ENCODE measurements at regions not wholly inside any gene's neighbourhood (a gene's known extent, or its start where the extent isn't known, plus 50 kb on each side); places are given as distances from the start of the nearest gene placed in this dataset.

- DNase-seq (ENCODE audit: low spot score) (peak; percentile 41), ATAC-seq (peak; percentile 84)
- Histone ChIP-seq H3K9me2 (ENCODE audit: insufficient read depth) (peaks cover 3% of the 10 kb centered on the region; the same call in 1 of the 2 replicates), H3F3A (replicated peaks; ENCODE audit: low read depth) (no peaks in the 10 kb centered on the region), H3K36me3 (ENCODE audit: insufficient read depth) (no peaks in the 10 kb centered on the region), H3K79me2 (replicated peaks; ENCODE audit: insufficient read depth) (no peaks in the 10 kb centered on the region), H2AFZ (peak overlapping the region; percentile 49; the same call in 1 of the 2 replicates), H3K4me2 (no peak overlapping the region), H3K27ac (ENCODE audit: low read depth) (no peak overlapping the region), H3K4me1 (ENCODE audit: insufficient read depth) (peaks cover 10% of the 10 kb centered on the region), H3K4me3 (no peak overlapping the region), H4K20me1 (replicated peaks; ENCODE audit: insufficient read depth) (no peaks in the 10 kb centered on the region), H3K27me3 (ENCODE audit: insufficient read depth) (no peaks in the 10 kb centered on the region)
- Mint-ChIP-seq H3K4me1 (peaks cover 23% of the 10 kb centered on the region), H3K27me3 (ENCODE audit: insufficient read depth, low read depth, poor library complexity) (peaks cover 4% of the 10 kb centered on the region), H3K9me3 (no peaks in the 10 kb centered on the region), H3K4me3 (no peak overlapping the region), H3K36me3 (ENCODE audit: low read depth) (no peaks in the 10 kb centered on the region), H3K27ac (no peak overlapping the region)
- TF ChIP-seq EZH2phosphoT487 (IDR thresholded peaks at IDR 0.05; ENCODE audit: unreplicated experiment) (no peak), ETS1 (IDR thresholded peaks at IDR 0.05) (no peak), CREB1 (CRISPR knock-in tag; IDR thresholded peaks at IDR 0.05; ENCODE audit: low read depth) (no peak), REST (IDR thresholded peaks at IDR 0.05; ENCODE audit: unreplicated experiment) (no peak)
Observed at GRCh38 chr11:113577356-113578032, 102.3 kb upstream of the DRD2 start.

GRCh38 chr11:113574586-113574985 is 99.4 kb upstream of the DRD2 start:
- H2AFZ ChIP-seq: no peak overlapping the region
- peaks cover 10% of the 10 kb centered on the region for H3K4me1 ChIP-seq (ENCODE audit: insufficient read depth)
- Mint-ChIP-seq H3K27me3 (ENCODE audit: insufficient read depth, low read depth, poor library complexity) (peaks cover 4% of the 10 kb centered on the region), H3K4me3 (no peak overlapping the region), H3K4me1 (peaks cover 33% of the 10 kb centered on the region), H3K27ac (no peak overlapping the region), H3K36me3 (ENCODE audit: low read depth) (no peaks in the 10 kb centered on the region), H3K9me3 (no peaks in the 10 kb centered on the region)
- no peaks in the 10 kb centered on the region for H4K20me1 ChIP-seq (replicated peaks; ENCODE audit: insufficient read depth)
- DNase-seq (ENCODE audit: low spot score): no peak
- H3K4me2 ChIP-seq: no peak overlapping the region
- peaks cover 3% of the 10 kb centered on the region; the same call in 1 of the 2 replicates for H3K9me2 ChIP-seq (ENCODE audit: insufficient read depth)
- no peak overlapping the region for H3K4me3 ChIP-seq
- no peaks in the 10 kb centered on the region for H3K79me2 ChIP-seq (replicated peaks; ENCODE audit: insufficient read depth)
- TF ChIP-seq ZNF114 (CRISPR knock-in tag; IDR thresholded peaks at IDR 0.05) (no peak), STAT1 (IDR thresholded peaks at IDR 0.05; ENCODE audit: unreplicated experiment) (no peak), JUNB (IDR thresholded peaks at IDR 0.05; ENCODE audit: unreplicated experiment) (no peak), EZH2phosphoT487 (IDR thresholded peaks at IDR 0.05; ENCODE audit: unreplicated experiment) (no peak), NANOG (IDR thresholded peaks at IDR 0.05; ENCODE audit: borderline replicate concordance) (no peak), ETS1 (IDR thresholded peaks at IDR 0.05) (no peak), ZNF331 (CRISPR knock-in tag; IDR thresholded peaks at IDR 0.05; ENCODE audit: low read depth) (no peak)
- no peaks in the 10 kb centered on the region for H3F3A ChIP-seq (replicated peaks; ENCODE audit: low read depth)
- H3K36me3 ChIP-seq (ENCODE audit: insufficient read depth): no peaks in the 10 kb centered on the region
- H3K27me3 ChIP-seq (ENCODE audit: insufficient read depth): no peaks in the 10 kb centered on the region
- ATAC-seq: no peak
- no peak overlapping the region for H3K27ac ChIP-seq (ENCODE audit: low read depth)
